HepG2 (cell line): ENCODE measurements at regions not wholly inside any gene's neighbourhood (a gene's known extent, or its start where the extent isn't known, plus 50 kb on each side); places are given as distances from the start of the nearest gene placed in this dataset.

ENCODE experiments used
- ATAC-seq: fragments of 200-7000 bp; cut with Tn5 transposase; 3 replicates; pipeline ENCODE4 v1.9.1; 2020; ENCODE audit warnings: mild to moderate bottlenecking, moderate library complexity
- BruUV-seq: library from RNA; stranded (reverse); fragments of 400-500 nt; replicated peaks from 2 replicates; lab custom pipeline; 2021; lab: Mats Ljungman, UMichigan
- CTCF ChIA-PET: fragments of 300-600 bp; formaldehyde crosslinking; extraction: SDS; loops from one replicate; lab custom pipeline; 2021; ENCODE audit warnings: low total read pairs, inconsistent platforms, low intra/inter-chr PET ratio; lab: Yijun Ruan, JAX
- POLR2A ChIA-PET: fragments of 350-600 bp; sonication (Branson Sonifier 250); formaldehyde crosslinking; loops from one replicate; lab custom pipeline; 2020; ENCODE audit warnings: antibody characterized with exemption, inconsistent platforms; lab: Yijun Ruan, JAX
- DNase-seq: peaks from one replicate; pipeline ENCODE4 v3.0.0-alpha.2; 2015; ENCODE audit warnings: low spot score
- FAIRE-seq: peaks from 3 replicates; lab custom pipeline; 2011; peaks lifted over from hg19 to GRCh38; lab: Jason Lieb, UNC
- H2AFZ ChIP-seq: one replicate; pipeline ENCODE4 v1.6.1; 2011; ENCODE audit warnings: low read length, inconsistent platforms
- H3K27ac ChIP-seq: fragments of 300-600 bp; 3 replicates; pipeline ENCODE4 v1.8.0; 2011; ENCODE audit warnings: mixed run types, mild to moderate bottlenecking, mixed read lengths, low read length, inconsistent platforms; ENCODE audit not compliant: insufficient read depth; ENCODE audit errors: extremely low read length
- H3K27me3 ChIP-seq, 2 experiments: fragments of 200-600 bp in 1 of 2; 2 replicates in 1 of 2; 3 replicates in 1 of 2; pipeline versions ENCODE4 v1.6.0 to v1.8.0; 2011; ENCODE audit warnings: low read length in 2 of 2, mild to moderate bottlenecking in 2 of 2, moderate library complexity in 2 of 2, inconsistent platforms in 1 of 2; ENCODE audit not compliant: insufficient read depth in 2 of 2, control insufficient read depth in 1 of 2
- H3K36me3 ChIP-seq, 2 experiments: fragments of 200-600 bp in 1 of 2; replicated peaks in 1 of 2; 2 replicates in 1 of 2; 3 replicates in 1 of 2; pipeline versions ENCODE4 v1.5.1 to v1.8.0; 2011; ENCODE audit warnings: low read length in 2 of 2, inconsistent platforms in 1 of 2; ENCODE audit not compliant: insufficient read depth in 2 of 2, control insufficient read depth in 1 of 2
- H3K4me1 ChIP-seq: 2 replicates; pipeline ENCODE4 v1.5.1; 2012; ENCODE audit warnings: low read length, inconsistent platforms; ENCODE audit not compliant: insufficient read depth
- H3K4me2 ChIP-seq: 2 replicates; pipeline ENCODE4 v1.6.0; 2011; ENCODE audit warnings: low read depth, low read length, inconsistent platforms
- H3K4me3 ChIP-seq, 3 experiments: fragments of 200-600 bp in 1 of 3; sonication (generic), shearing (Covaris generic) in 1 of 3; replicated peaks in 1 of 3; 2 replicates each; pipeline ENCODE4 v1.5.1; 2011 to 2016; ENCODE audit warnings: low read length in 3 of 3, inconsistent platforms in 2 of 3, low read depth in 2 of 3, mild to moderate bottlenecking in 2 of 3, control low read depth in 1 of 3, mixed read lengths in 1 of 3; ENCODE audit not compliant: insufficient read depth in 1 of 3
- H3K79me2 ChIP-seq: one replicate; pipeline ENCODE4 v1.6.1; 2011; ENCODE audit warnings: low read length, inconsistent platforms; ENCODE audit not compliant: insufficient read depth
- H3K9ac ChIP-seq: 2 replicates; pipeline ENCODE4 v1.6.0; 2011; ENCODE audit warnings: mild to moderate bottlenecking, low read depth, low read length, inconsistent platforms; ENCODE audit not compliant: insufficient read depth
- H3K9me3 ChIP-seq: 2 replicates; pipeline ENCODE4 v1.5.1; 2012; ENCODE audit warnings: mild to moderate bottlenecking, low read length
- H4K20me1 ChIP-seq: 2 replicates; pipeline ENCODE4 v1.6.0; 2011; ENCODE audit warnings: inconsistent platforms, mild to moderate bottlenecking, low read length, moderate library complexity; ENCODE audit not compliant: insufficient read depth
- NFKBIZ ChIP-seq: IDR thresholded peaks from 2 replicates; pipeline ENCODE4 v1.6.1; 2018; ENCODE audit warnings: missing genetic modification reagents, missing compliant biosample characterization
- RXRA ChIP-seq: sonication (generic); formaldehyde crosslinking; IDR thresholded peaks from 2 replicates; pipeline ENCODE4 v1.5.1; 2020; ENCODE audit warnings: missing genetic modification reagents
- TRIM22 ChIP-seq: fragments of 450-650 bp; IDR thresholded peaks from 2 replicates; pipeline ENCODE4 v1.6.1; 2017
- ZBTB46 ChIP-seq: sonication (generic); formaldehyde crosslinking; IDR thresholded peaks from 2 replicates; pipeline ENCODE4 v1.4.0; 2020; ENCODE audit warnings: mild to moderate bottlenecking, missing genetic modification reagents, borderline replicate concordance
- ZFP36L1 ChIP-seq: sonication (generic); formaldehyde crosslinking; IDR thresholded peaks from 2 replicates; pipeline ENCODE4 v1.8.0; 2022; ENCODE audit warnings: mild to moderate bottlenecking, missing genetic modification reagents, moderate library complexity
- ZNF224 ChIP-seq: sonication (generic); formaldehyde crosslinking; IDR thresholded peaks from 2 replicates; pipeline ENCODE4 v1.5.0; 2020; ENCODE audit warnings: mild to moderate bottlenecking, missing genetic modification reagents
- WGBS: methylation state at CpG from one replicate; pipeline ENCODE4 v1.1.6; 2017; ENCODE audit warnings: low lambda C conversion rate; 5-methylcytosine and 5-hydroxymethylcytosine counted together
- in situ Hi-C: cut with HindIII; loops from 2 replicates; pipeline ENCODE4 v1.10.0; 2017; ENCODE audit warnings: low pct_unique_long_range_greater_than_20kb; ENCODE audit not compliant: extremely low pct_ligation_motif_present
- intact Hi-C: fragments of 100-400 bp; cut with micrococcal nuclease; formaldehyde crosslinking; loops from one replicate; pipeline ENCODE4 v1.10.0; 2022; ENCODE audit not compliant: unreplicated experiment

- TF ChIP-seq ZBTB46 (no peak), ZNF224 (no peak)
These were observed 88.9 kb downstream of the SLC25A15 start (continued) for GRCh38 chr13:40878321-40878720.

- DNase-seq (no peak), FAIRE-seq (no peak), ATAC-seq (no peak)
- BruUV-seq = no TSS peak
- Histone ChIP-seq H3K4me3 (no peak overlapping the region), H3K4me1 (peaks cover 25% of the 10 kb centered on the region), H3K79me2 (no peaks in the 10 kb centered on the region), H3K4me2 (0 out of 2 replicates have a peak overlapping the region, but pooled peaks have one; percentile 7), H3K9me3 (peaks cover 47% of the 10 kb centered on the region), H3K27me3 (no peaks in the 10 kb centered on the region), H3K27ac (no peak overlapping the region), H4K20me1 (no peaks in the 10 kb centered on the region), H3K36me3 (peaks cover 0 to 7% of the 10 kb centered on the region in 2 experiments; a peak in 1 of 5 replicates), H3K9ac (no peak overlapping the region), H2AFZ (no peak overlapping the region)
- in situ Hi-C loops = no loop called here
- CTCF ChIA-PET = no interaction called here
- TF ChIP-seq ZFP36L1 (no peak), RXRA (CRISPR knock-in tag) (no peak), NFKBIZ (no peak), TRIM22 (no peak)
- WGBS = 90% methylated on average over 7 of the region's 7 CpGs
- intact Hi-C loops = no loop called here
- POLR2A ChIA-PET = no interaction called here
These were observed 89.4 kb downstream of the SLC25A15 start for GRCh38 chr13:40878823-40879222.
